HEK293T (cell line): ENCODE measurements at regions not wholly inside any gene's neighbourhood (a gene's known extent, or its start where the extent isn't known, plus 50 kb on each side); places are given as distances from the start of the nearest gene placed in this dataset.

Experiments
- HDGF ChIP-seq: fragments of 450-650 bp; IDR thresholded peaks from 2 replicates; pipeline ENCODE4 v1.6.1; 2017; ENCODE audit warnings: antibody characterized with exemption, borderline replicate concordance
- PKNOX1 ChIP-seq: fragments of 450-650 bp; IDR thresholded peaks from 2 replicates; pipeline ENCODE4 v1.6.1; 2016

- no peak for TF ChIP-seq PKNOX1
- TF ChIP-seq HDGF = no peak
Observed at GRCh38 chr5:124641154-124641792, 105.2 kb downstream of the ZNF608 start.
